ENCODE measurements at regions not wholly inside any gene's neighbourhood (a gene's known extent, or its start where the extent isn't known, plus 50 kb on each side); places are given as distances from the start of the nearest gene placed in this dataset.

GRCh38 chrX:112979879-112980278 lies 139.2 kb upstream of the AMOT start:
- TF ChIP-seq RFX7 (CRISPR knock-in tag; IDR thresholded peaks at IDR 0.05) (no peak), MYC (IDR thresholded peaks at IDR 0.05; ENCODE audit: low read depth, low read length) (no peak), MYC (CRISPR knock-in tag; IDR thresholded peaks at IDR 0.05; ENCODE audit: borderline replicate concordance, low read depth) (no peak), GATA2 (CRISPR knock-in tag; IDR thresholded peaks at IDR 0.05) (no peak), SMC3 (conservative IDR thresholded peaks at IDR 0.05; ENCODE audit: insufficient read depth, low read depth, low read length) (no peak)

Data from K562 (cell line).